ENCODE measurements at regions not wholly inside any gene's neighbourhood (a gene's known extent, or its start where the extent isn't known, plus 50 kb on each side); places are given as distances from the start of the nearest gene placed in this dataset.

GRCh38 chr6:50998905-50999304 lies 180.2 kb downstream of the TFAP2B start:
- TF ChIP-seq CTCF (conservative IDR thresholded peaks at IDR 0.05) = no peak
- TF ChIP-seq EZH2 (IDR thresholded peaks at IDR 0.05; ENCODE audit: low read depth) = no peak
- CTCF ChIA-PET = no interaction called here
- H3K9me3 ChIP-seq (ENCODE audit: insufficient read depth, low read depth) = no peaks in the 10 kb centered on the region

GRCh38 chr6:51001399-51001798 lies 182.7 kb downstream of the TFAP2B start:
- BruUV-seq (replicated peaks) = no TSS peak
- H3K27me3 ChIP-seq (ENCODE audit: insufficient read depth, low read depth) = no peaks in the 10 kb centered on the region
- POLR2A ChIA-PET (ENCODE audit: unreplicated experiment) = no interaction called here
- H3K36me3 ChIP-seq (ENCODE audit: low read depth) = no peaks in the 10 kb centered on the region
- no peaks in the 10 kb centered on the region for H3F3A ChIP-seq (ENCODE audit: insufficient read depth, low read depth)
- DNase-seq = no peak
- no peak overlapping the region for H2AFZ ChIP-seq
- no peak overlapping the region for H3K4me3 ChIP-seq
- H3K9me3 ChIP-seq (ENCODE audit: insufficient read depth, low read depth) = no peaks in the 10 kb centered on the region
- H3K4me1 ChIP-seq (replicated peaks; ENCODE audit: insufficient read depth) = no peaks in the 10 kb centered on the region
- TF ChIP-seq CTCF (conservative IDR thresholded peaks at IDR 0.05) (no peak), EZH2 (IDR thresholded peaks at IDR 0.05; ENCODE audit: low read depth) (no peak)
- no peaks in the 10 kb centered on the region for H3K9me2 ChIP-seq (ENCODE audit: insufficient read depth)
- H4K20me1 ChIP-seq (ENCODE audit: insufficient read depth) = no peaks in the 10 kb centered on the region
- H3K4me2 ChIP-seq = no peak overlapping the region
- intact Hi-C loops (cut with micrococcal nuclease; ENCODE audit: unreplicated experiment) = no loop called here
- CTCF ChIA-PET = no interaction called here
- no peaks in the 10 kb centered on the region for H3K79me2 ChIP-seq (ENCODE audit: low read depth)
- H3K27ac ChIP-seq = no peak overlapping the region

More at GRCh38 chr6:50998905-50999304, 180.2 kb downstream of the TFAP2B start:
- no peak overlapping the region for H2AFZ ChIP-seq
- no peak overlapping the region for H3K4me3 ChIP-seq
- no peaks in the 10 kb centered on the region for H3K9me2 ChIP-seq (ENCODE audit: insufficient read depth)
- H3K36me3 ChIP-seq (ENCODE audit: low read depth) = no peaks in the 10 kb centered on the region
- intact Hi-C loops (cut with micrococcal nuclease; ENCODE audit: unreplicated experiment) = no loop called here
- no peaks in the 10 kb centered on the region for H3K4me1 ChIP-seq (replicated peaks; ENCODE audit: insufficient read depth)
- no peaks in the 10 kb centered on the region for H3K79me2 ChIP-seq (ENCODE audit: low read depth)
- no TSS peak for BruUV-seq (replicated peaks)
- H3F3A ChIP-seq (ENCODE audit: insufficient read depth, low read depth) = no peaks in the 10 kb centered on the region
- no peak for DNase-seq
- POLR2A ChIA-PET (ENCODE audit: unreplicated experiment) = no interaction called here
- H3K4me2 ChIP-seq = no peak overlapping the region
- H3K27ac ChIP-seq = no peak overlapping the region
- no peaks in the 10 kb centered on the region for H3K27me3 ChIP-seq (ENCODE audit: insufficient read depth, low read depth)
- no peaks in the 10 kb centered on the region for H4K20me1 ChIP-seq (ENCODE audit: insufficient read depth)

GRCh38 chr6:51004380-51004779 lies 185.7 kb downstream of the TFAP2B start:
- H4K20me1 ChIP-seq (ENCODE audit: insufficient read depth) = no peaks in the 10 kb centered on the region
- no peaks in the 10 kb centered on the region for H3K9me3 ChIP-seq (ENCODE audit: insufficient read depth, low read depth)
- no peak for TF ChIP-seq CTCF (conservative IDR thresholded peaks at IDR 0.05)
- no peak for TF ChIP-seq EZH2 (IDR thresholded peaks at IDR 0.05; ENCODE audit: low read depth)
- ChIA-PET CTCF (no interaction called here), POLR2A (ENCODE audit: unreplicated experiment) (no interaction called here)
- H3K4me2 ChIP-seq = no peak overlapping the region
- H3F3A ChIP-seq (ENCODE audit: insufficient read depth, low read depth) = no peaks in the 10 kb centered on the region
- intact Hi-C loops (cut with micrococcal nuclease; ENCODE audit: unreplicated experiment) = no loop called here
- H3K4me3 ChIP-seq = no peak overlapping the region
- H3K79me2 ChIP-seq (ENCODE audit: low read depth) = no peaks in the 10 kb centered on the region
- H2AFZ ChIP-seq = no peak overlapping the region
- no peaks in the 10 kb centered on the region for H3K36me3 ChIP-seq (ENCODE audit: low read depth)
- BruUV-seq (replicated peaks) = no TSS peak
- H3K27ac ChIP-seq = no peak overlapping the region
- DNase-seq = no peak
- H3K4me1 ChIP-seq (replicated peaks; ENCODE audit: insufficient read depth) = no peaks in the 10 kb centered on the region
- H3K9me2 ChIP-seq (ENCODE audit: insufficient read depth) = no peaks in the 10 kb centered on the region
- H3K27me3 ChIP-seq (ENCODE audit: insufficient read depth, low read depth) = no peaks in the 10 kb centered on the region
